Erythroblast (primary cell): ENCODE measurements at regions not wholly inside any gene's neighbourhood (a gene's known extent, or its start where the extent isn't known, plus 50 kb on each side); places are given as distances from the start of the nearest gene placed in this dataset.

Experiments
- GATA1 ChIP-seq: IDR thresholded peaks from 2 replicates; pipeline ENCODE4 v1.6.1; 2011; ENCODE audit warnings: low read depth, mild to moderate bottlenecking, control low read depth, low read length, moderate library complexity
- POLR2A ChIP-seq: IDR thresholded peaks from 2 replicates; pipeline ENCODE4 v1.6.1; 2011; ENCODE audit warnings: mild to moderate bottlenecking, low read length

DNA sequence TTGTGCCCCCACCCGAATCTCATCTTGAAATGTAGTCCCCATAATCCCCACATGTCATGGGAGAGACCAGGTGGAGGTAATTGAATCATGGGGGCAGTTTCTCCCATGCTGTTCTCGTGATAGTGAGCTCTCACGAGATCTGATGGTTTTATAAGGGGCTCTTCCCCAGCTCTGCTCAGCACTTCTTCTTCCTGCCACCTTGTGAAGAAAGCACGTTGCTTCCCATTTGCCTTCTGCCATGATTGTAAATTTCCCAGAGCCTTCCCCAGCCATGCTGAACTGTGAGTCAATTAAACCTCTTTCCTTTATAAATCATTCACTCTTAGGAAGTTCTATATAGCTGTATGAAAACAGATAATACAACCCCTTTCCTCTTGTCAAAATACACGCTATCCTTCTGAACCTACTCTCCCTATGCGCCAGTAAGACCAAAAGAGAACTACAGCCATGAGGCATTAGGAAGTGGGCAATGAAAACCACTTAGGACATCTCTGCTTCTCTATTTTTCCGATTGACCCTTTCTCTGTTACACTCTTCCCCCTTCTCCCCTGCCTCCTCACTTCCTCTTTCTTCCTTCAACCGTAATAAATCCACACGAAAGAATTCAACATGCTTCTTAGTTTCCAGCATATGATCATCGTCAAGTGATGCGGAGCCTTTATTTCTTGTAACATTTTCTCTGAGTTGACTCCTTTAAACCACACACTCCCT is 101.2 kb upstream of the WDR11 start:
- TF ChIP-seq POLR2A, result no peak
- TF ChIP-seq GATA1, result no peak
